HepG2 (cell line): ENCODE measurements at regions not wholly inside any gene's neighbourhood (a gene's known extent, or its start where the extent isn't known, plus 50 kb on each side); places are given as distances from the start of the nearest gene placed in this dataset.

Experiments used
- ATAC-seq: fragments of 200-7000 bp; cut with Tn5 transposase; 3 replicates; pipeline ENCODE4 v1.9.1; 2020; ENCODE audit warnings: mild to moderate bottlenecking, moderate library complexity
- BruUV-seq: library from RNA; stranded (reverse); fragments of 400-500 nt; replicated peaks from 2 replicates; lab custom pipeline; 2021; lab: Mats Ljungman, UMichigan
- CTCF ChIA-PET: fragments of 300-600 bp; formaldehyde crosslinking; extraction: SDS; loops from one replicate; lab custom pipeline; 2021; ENCODE audit warnings: low total read pairs, inconsistent platforms, low intra/inter-chr PET ratio; lab: Yijun Ruan, JAX
- POLR2A ChIA-PET: fragments of 350-600 bp; sonication (Branson Sonifier 250); formaldehyde crosslinking; loops from one replicate; lab custom pipeline; 2020; ENCODE audit warnings: antibody characterized with exemption, inconsistent platforms; lab: Yijun Ruan, JAX
- DNase-seq: peaks from one replicate; pipeline ENCODE4 v3.0.0-alpha.2; 2015; ENCODE audit warnings: low spot score
- FAIRE-seq: peaks from 3 replicates; lab custom pipeline; 2011; peaks lifted over from hg19 to GRCh38; lab: Jason Lieb, UNC
- H2AFZ ChIP-seq: one replicate; pipeline ENCODE4 v1.6.1; 2011; ENCODE audit warnings: low read length, inconsistent platforms
- H3K27ac ChIP-seq: fragments of 300-600 bp; 3 replicates; pipeline ENCODE4 v1.8.0; 2011; ENCODE audit warnings: mixed run types, mild to moderate bottlenecking, mixed read lengths, low read length, inconsistent platforms; ENCODE audit not compliant: insufficient read depth; ENCODE audit errors: extremely low read length
- H3K27me3 ChIP-seq, 2 experiments: fragments of 200-600 bp in 1 of 2; 2 replicates in 1 of 2; 3 replicates in 1 of 2; pipeline versions ENCODE4 v1.6.0 to v1.8.0; 2011; ENCODE audit warnings: low read length in 2 of 2, mild to moderate bottlenecking in 2 of 2, moderate library complexity in 2 of 2, inconsistent platforms in 1 of 2; ENCODE audit not compliant: insufficient read depth in 2 of 2, control insufficient read depth in 1 of 2
- H3K36me3 ChIP-seq, 2 experiments: fragments of 200-600 bp in 1 of 2; replicated peaks in 1 of 2; 2 replicates in 1 of 2; 3 replicates in 1 of 2; pipeline versions ENCODE4 v1.5.1 to v1.8.0; 2011; ENCODE audit warnings: low read length in 2 of 2, inconsistent platforms in 1 of 2; ENCODE audit not compliant: insufficient read depth in 2 of 2, control insufficient read depth in 1 of 2
- H3K4me1 ChIP-seq: 2 replicates; pipeline ENCODE4 v1.5.1; 2012; ENCODE audit warnings: low read length, inconsistent platforms; ENCODE audit not compliant: insufficient read depth
- H3K4me2 ChIP-seq: 2 replicates; pipeline ENCODE4 v1.6.0; 2011; ENCODE audit warnings: low read depth, low read length, inconsistent platforms
- H3K4me3 ChIP-seq, 3 experiments: fragments of 200-600 bp in 1 of 3; sonication (generic), shearing (Covaris generic) in 1 of 3; replicated peaks in 1 of 3; 2 replicates each; pipeline ENCODE4 v1.5.1; 2011 to 2016; ENCODE audit warnings: low read length in 3 of 3, inconsistent platforms in 2 of 3, low read depth in 2 of 3, mild to moderate bottlenecking in 2 of 3, control low read depth in 1 of 3, mixed read lengths in 1 of 3; ENCODE audit not compliant: insufficient read depth in 1 of 3
- H3K79me2 ChIP-seq: one replicate; pipeline ENCODE4 v1.6.1; 2011; ENCODE audit warnings: low read length, inconsistent platforms; ENCODE audit not compliant: insufficient read depth
- H3K9ac ChIP-seq: 2 replicates; pipeline ENCODE4 v1.6.0; 2011; ENCODE audit warnings: mild to moderate bottlenecking, low read depth, low read length, inconsistent platforms; ENCODE audit not compliant: insufficient read depth
- H3K9me3 ChIP-seq: 2 replicates; pipeline ENCODE4 v1.5.1; 2012; ENCODE audit warnings: mild to moderate bottlenecking, low read length
- H4K20me1 ChIP-seq: 2 replicates; pipeline ENCODE4 v1.6.0; 2011; ENCODE audit warnings: inconsistent platforms, mild to moderate bottlenecking, low read length, moderate library complexity; ENCODE audit not compliant: insufficient read depth
- CHD2 ChIP-seq: IDR thresholded peaks from 2 replicates; pipeline ENCODE4 v1.6.1; 2011; ENCODE audit warnings: low read depth, low read length, improper control_type of control experiment
- CTCF ChIP-seq: sonication (generic); formaldehyde crosslinking; IDR thresholded peaks from 2 replicates; pipeline ENCODE4 v1.5.0; 2020; ENCODE audit warnings: mild to moderate bottlenecking, missing genetic modification reagents, moderate library complexity
- ELF1 ChIP-seq: sonication (generic); formaldehyde crosslinking; IDR thresholded peaks from 2 replicates; pipeline ENCODE4 v1.4.0; 2020; ENCODE audit warnings: missing genetic modification reagents
- ELF4 ChIP-seq: sonication (generic); formaldehyde crosslinking; IDR thresholded peaks from 2 replicates; pipeline ENCODE4 v1.5.0; 2020; ENCODE audit warnings: missing genetic modification reagents, mild to moderate bottlenecking, moderate library complexity, borderline replicate concordance
- GATA4 ChIP-seq: sonication (generic); IDR thresholded peaks from 2 replicates; pipeline ENCODE4 v1.6.1; 2016; ENCODE audit warnings: antibody characterized with exemption, low read depth, borderline replicate concordance
- MXD3 ChIP-seq: IDR thresholded peaks from 2 replicates; pipeline ENCODE4 v1.6.1; 2016; ENCODE audit warnings: mild to moderate bottlenecking, missing biosample characterization, missing genetic modification reagents
- NCOA5 ChIP-seq: sonication (generic); formaldehyde crosslinking; IDR thresholded peaks from 2 replicates; pipeline ENCODE4 v1.4.0; 2020; ENCODE audit warnings: missing genetic modification reagents
- NFKB2 ChIP-seq: sonication (generic); formaldehyde crosslinking; IDR thresholded peaks from 2 replicates; pipeline ENCODE4 v1.4.0; 2020; ENCODE audit warnings: missing genetic modification reagents, borderline replicate concordance
- NFRKB ChIP-seq: fragments of 450-650 bp; IDR thresholded peaks from 2 replicates; pipeline ENCODE4 v1.6.1; 2017
- PHF8 ChIP-seq: sonication (generic); formaldehyde crosslinking; IDR thresholded peaks from 2 replicates; pipeline ENCODE4 v1.5.0; 2020; ENCODE audit warnings: missing genetic modification reagents
- RAD21 ChIP-seq: fragments of 450-650 bp; formaldehyde crosslinking; IDR thresholded peaks from 2 replicates; pipeline ENCODE4 v1.5.0; 2020; ENCODE audit warnings: mild to moderate bottlenecking
- THAP7 ChIP-seq: sonication (generic); formaldehyde crosslinking; IDR thresholded peaks from 2 replicates; pipeline ENCODE4 v1.8.1; 2023; ENCODE audit warnings: mild to moderate bottlenecking, missing genetic modification reagents
- YY1 ChIP-seq: IDR thresholded peaks from 2 replicates; pipeline ENCODE4 v1.6.1; 2011; ENCODE audit warnings: low read length, low read depth, moderate library complexity, mild to moderate bottlenecking; ENCODE audit not compliant: insufficient read depth, insufficient replicate concordance
- ZBTB33 ChIP-seq: sonication (generic); formaldehyde crosslinking; IDR thresholded peaks from 2 replicates; pipeline ENCODE4 v1.4.0; 2020; ENCODE audit warnings: missing genetic modification reagents
- ZBTB34 ChIP-seq: sonication (generic); formaldehyde crosslinking; IDR thresholded peaks from 2 replicates; pipeline ENCODE4 v1.8.0; 2022; ENCODE audit warnings: mild to moderate bottlenecking, missing genetic modification reagents
- ZNF326 ChIP-seq: sonication (generic); formaldehyde crosslinking; IDR thresholded peaks from 2 replicates; pipeline ENCODE4 v1.4.0; 2020; ENCODE audit warnings: missing genetic modification reagents, borderline replicate concordance
- ZNF513 ChIP-seq: sonication (generic); formaldehyde crosslinking; conservative IDR thresholded peaks from 2 replicates; pipeline ENCODE4 v1.5.0; 2020; ENCODE audit warnings: missing genetic modification reagents
- ZNF562 ChIP-seq: sonication (generic); formaldehyde crosslinking; IDR thresholded peaks from 2 replicates; pipeline ENCODE4 v1.8.0; 2022; ENCODE audit warnings: missing genetic modification reagents, borderline replicate concordance
- ZNF572 ChIP-seq: sonication (generic); formaldehyde crosslinking; IDR thresholded peaks from 2 replicates; pipeline ENCODE4 v1.5.1; 2020; ENCODE audit warnings: mild to moderate bottlenecking, missing genetic modification reagents
- ZNF670 ChIP-seq: sonication (generic); formaldehyde crosslinking; IDR thresholded peaks from 2 replicates; pipeline ENCODE4 v1.8.0; 2022; ENCODE audit warnings: mild to moderate bottlenecking, missing genetic modification reagents, borderline replicate concordance
- in situ Hi-C: cut with HindIII; loops from 2 replicates; pipeline ENCODE4 v1.10.0; 2017; ENCODE audit warnings: low pct_unique_long_range_greater_than_20kb; ENCODE audit not compliant: extremely low pct_ligation_motif_present
- intact Hi-C: fragments of 100-400 bp; cut with micrococcal nuclease; formaldehyde crosslinking; loops from one replicate; pipeline ENCODE4 v1.10.0; 2022; ENCODE audit not compliant: unreplicated experiment

- FAIRE-seq (no peak), ATAC-seq (no peak), DNase-seq (no peak)
- CTCF ChIA-PET: no interaction called here
- TF ChIP-seq NFKB2 (CRISPR knock-in tag) (no peak), ZNF326 (CRISPR knock-in tag) (no peak), PHF8 (no peak), ZBTB33 (CRISPR knock-in tag) (no peak), ZBTB34 (CRISPR knock-in tag) (no peak), ELF1 (no peak), ZNF562 (no peak), ELF4 (no peak), NCOA5 (CRISPR knock-in tag) (no peak), ZNF572 (no peak), RAD21 (CRISPR knock-in tag) (no peak), CHD2 (no peak), ZNF670 (no peak), THAP7 (no peak), MXD3 (CRISPR knock-in tag) (no peak), GATA4 (no peak), CTCF (CRISPR knock-in tag) (no peak), YY1 (no peak), NFRKB (no peak), ZNF513 (CRISPR knock-in tag) (no peak)
- H3K4me3 ChIP-seq: no peak overlapping the region
- H3K4me1 ChIP-seq: no peaks in the 10 kb centered on the region
- no peaks in the 10 kb centered on the region for H3K79me2 ChIP-seq
- POLR2A ChIA-PET: no interaction called here
- no peaks in the 10 kb centered on the region for H4K20me1 ChIP-seq
- no peak overlapping the region for H3K9ac ChIP-seq
- intact Hi-C loops (no loop called here), in situ Hi-C loops (no loop called here)
- no peak overlapping the region for H3K27ac ChIP-seq
- H3K27me3 ChIP-seq: no peaks in the 10 kb centered on the region
- no peaks in the 10 kb centered on the region for H3K36me3 ChIP-seq
- no peak overlapping the region for H2AFZ ChIP-seq
- BruUV-seq: no TSS peak
- H3K9me3 ChIP-seq: peaks cover 27% of the 10 kb centered on the region
- no peak overlapping the region for H3K4me2 ChIP-seq
Observed at GRCh38 chr3:84209474-84209873, 749.3 kb upstream of the CADM2 start.
